GM12865 (cell line): ENCODE measurements at regions not wholly inside any gene's neighbourhood (a gene's known extent, or its start where the extent isn't known, plus 50 kb on each side); places are given as distances from the start of the nearest gene placed in this dataset.
"Not testable (repeated sequence)": the region's sequence is repeated elsewhere in the genome, so short reads cannot be mapped to it uniquely, and the experiment has no call there.

Experiments
- DNase-seq: peaks from one replicate; pipeline ENCODE4 v3.0.0; 2010; ENCODE audit warnings: low read depth
- H3K4me3 ChIP-seq: 2 replicates; pipeline ENCODE4 v1.5.1; 2011; ENCODE audit warnings: mild to moderate bottlenecking, low read depth, low read length, control low read depth
- TF ChIP-seq, protein P1 (sequence below): IDR thresholded peaks from 2 replicates; pipeline ENCODE4 v1.5.1; 2011; ENCODE audit warnings: low read length, control low read depth, low read depth, inconsistent platforms; ENCODE audit not compliant: insufficient read depth; ENCODE audit errors: missing control alignments

DNA sequence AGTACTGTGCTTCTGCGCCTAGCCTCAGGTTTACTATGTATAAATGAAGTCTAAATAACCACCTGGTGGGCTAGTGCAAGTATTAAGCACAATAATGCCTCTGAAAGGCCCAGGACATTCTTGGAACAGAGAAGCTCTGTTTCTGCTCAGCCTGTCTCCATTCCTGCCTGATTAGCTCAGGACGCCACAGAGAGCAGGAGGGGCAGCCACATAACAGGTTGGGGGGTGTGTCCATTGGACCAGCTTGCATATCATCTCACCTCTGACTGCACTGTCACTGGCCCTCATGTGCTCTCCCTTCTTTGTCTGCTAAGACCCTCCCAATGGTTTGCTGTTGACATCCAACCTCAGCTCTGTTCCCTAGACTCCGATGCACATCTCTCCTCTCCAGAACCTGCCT is 52.8 kb upstream of the IKZF1 start:
- DNase-seq = no peak
- TF ChIP-seq, protein P1, sequence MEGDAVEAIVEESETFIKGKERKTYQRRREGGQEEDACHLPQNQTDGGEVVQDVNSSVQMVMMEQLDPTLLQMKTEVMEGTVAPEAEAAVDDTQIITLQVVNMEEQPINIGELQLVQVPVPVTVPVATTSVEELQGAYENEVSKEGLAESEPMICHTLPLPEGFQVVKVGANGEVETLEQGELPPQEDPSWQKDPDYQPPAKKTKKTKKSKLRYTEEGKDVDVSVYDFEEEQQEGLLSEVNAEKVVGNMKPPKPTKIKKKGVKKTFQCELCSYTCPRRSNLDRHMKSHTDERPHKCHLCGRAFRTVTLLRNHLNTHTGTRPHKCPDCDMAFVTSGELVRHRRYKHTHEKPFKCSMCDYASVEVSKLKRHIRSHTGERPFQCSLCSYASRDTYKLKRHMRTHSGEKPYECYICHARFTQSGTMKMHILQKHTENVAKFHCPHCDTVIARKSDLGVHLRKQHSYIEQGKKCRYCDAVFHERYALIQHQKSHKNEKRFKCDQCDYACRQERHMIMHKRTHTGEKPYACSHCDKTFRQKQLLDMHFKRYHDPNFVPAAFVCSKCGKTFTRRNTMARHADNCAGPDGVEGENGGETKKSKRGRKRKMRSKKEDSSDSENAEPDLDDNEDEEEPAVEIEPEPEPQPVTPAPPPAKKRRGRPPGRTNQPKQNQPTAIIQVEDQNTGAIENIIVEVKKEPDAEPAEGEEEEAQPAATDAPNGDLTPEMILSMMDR = no peak
- no peak overlapping the region for H3K4me3 ChIP-seq

GRCh38 chr7:50246551-50246950 is 58.0 kb upstream of the IKZF1 start:
- H3K4me3 ChIP-seq = no peak overlapping the region
- TF ChIP-seq, protein P1 = no peak
- DNase-seq = no peak

- DNase-seq, H3K4me3 ChIP-seq: not testable (repeated sequence)
Observed at GRCh38 chr7:50242111-50242510, 62.4 kb upstream of the IKZF1 start.

DNA sequence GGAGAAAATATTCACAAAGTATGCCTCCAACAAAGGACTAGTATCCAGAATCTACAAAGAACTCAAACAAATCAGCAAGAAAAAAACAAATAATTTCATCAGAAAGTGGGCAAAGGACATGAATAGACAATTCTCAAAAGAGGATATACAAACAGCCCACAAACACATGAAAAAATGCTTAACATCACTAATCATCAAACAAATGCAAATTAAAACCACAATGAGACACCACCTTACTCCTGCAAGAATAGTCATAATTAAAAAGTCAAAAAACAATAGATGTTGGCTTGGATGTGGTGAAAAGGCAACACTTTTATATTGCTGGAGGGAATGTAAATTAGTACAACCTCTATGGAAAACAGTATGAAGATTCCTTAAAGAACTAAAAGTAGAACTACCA is 63.8 kb upstream of the IKZF1 start:
- not testable (repeated sequence) for DNase-seq, H3K4me3 ChIP-seq

DNA sequence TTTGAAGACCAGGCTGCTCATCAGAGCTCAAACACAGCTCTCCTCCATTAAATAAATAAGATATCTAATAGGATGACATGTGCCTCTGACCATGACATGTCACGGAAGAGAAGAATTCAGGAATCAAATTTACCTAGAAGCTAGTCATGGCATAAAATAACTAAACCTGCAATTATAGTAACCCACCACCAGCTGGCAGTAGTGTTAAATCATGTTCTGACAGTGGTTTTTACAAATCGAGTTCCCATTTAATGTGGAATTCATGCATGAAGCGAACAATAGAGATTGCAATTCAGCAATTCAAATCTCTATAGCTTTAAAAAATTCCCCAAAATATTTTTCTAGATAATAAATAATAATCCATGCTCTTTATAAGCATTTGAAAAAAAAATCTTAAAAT is 74.6 kb upstream of the IKZF1 start:
- TF ChIP-seq, protein P1 = peak; percentile 66
- H3K4me3 ChIP-seq = no peak overlapping the region
- peak; percentile 58 for DNase-seq

DNA sequence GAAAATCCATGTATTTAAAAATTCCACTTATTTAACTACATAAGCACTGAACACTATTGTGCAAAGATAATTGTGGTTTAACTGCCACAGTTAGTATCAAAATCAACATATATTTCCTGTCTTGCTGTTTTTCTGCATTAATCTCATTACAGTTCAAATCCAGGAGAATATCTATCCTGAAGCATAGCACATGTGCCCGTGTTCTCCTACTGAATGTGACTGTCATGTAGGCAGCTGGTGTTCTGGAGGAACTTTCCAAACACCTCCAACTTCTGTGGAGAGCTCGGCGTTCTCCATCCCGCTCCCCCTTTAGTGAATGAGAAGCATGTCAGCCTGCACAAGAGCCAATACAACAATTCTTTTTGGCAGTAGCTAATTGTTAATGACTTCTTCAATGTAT is 76.4 kb upstream of the IKZF1 start:
- no peak overlapping the region for H3K4me3 ChIP-seq
- TF ChIP-seq, protein P1 = no peak
- no peak for DNase-seq

GRCh38 chr7:50227726-50228125 is 76.8 kb upstream of the IKZF1 start:
- TF ChIP-seq, protein P1 = no peak
- DNase-seq = no peak
- H3K4me3 ChIP-seq = no peak overlapping the region

DNA sequence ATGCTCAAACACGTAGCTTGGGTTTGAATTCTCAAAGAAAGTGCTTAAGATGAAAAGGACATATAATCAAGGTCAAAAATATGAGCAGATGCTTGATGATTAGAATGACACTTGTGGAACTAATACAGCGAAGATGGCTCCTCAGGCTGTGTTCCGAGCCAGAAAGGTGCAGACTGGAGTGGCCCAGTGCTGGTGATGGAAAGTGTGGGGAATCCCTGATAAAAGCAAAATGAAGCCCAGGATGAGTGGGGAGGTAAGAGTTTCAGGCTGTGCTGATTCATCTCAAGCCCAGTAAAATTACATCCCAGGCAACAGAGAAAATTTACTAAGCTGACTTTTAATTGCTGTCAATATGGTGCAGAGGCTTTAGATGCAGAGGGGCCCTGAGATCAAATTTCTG is 77.8 kb upstream of the IKZF1 start:
- TF ChIP-seq, protein P1 = no peak
- H3K4me3 ChIP-seq = no peak overlapping the region
- peak; percentile 44 for DNase-seq
